HEK293T (cell line): ENCODE measurements at regions not wholly inside any gene's neighbourhood (a gene's known extent, or its start where the extent isn't known, plus 50 kb on each side); places are given as distances from the start of the nearest gene placed in this dataset.
"Not testable (repeated sequence)": the region's sequence is repeated elsewhere in the genome, so short reads cannot be mapped to it uniquely, and the experiment has no call there.

Experiments used
- CTCF ChIA-PET: fragments of 350-600 bp; formaldehyde crosslinking; extraction: SDS; loops from one replicate; lab custom pipeline; 2021; ENCODE audit warnings: antibody characterized with exemption, inconsistent platforms; lab: Yijun Ruan, JAX
- POLR2A ChIA-PET: fragments of 350-600 bp; formaldehyde crosslinking; extraction: SDS; loops from one replicate; lab custom pipeline; 2020; ENCODE audit warnings: antibody characterized with exemption, inconsistent platforms; lab: Yijun Ruan, JAX
- DNase-seq: peaks from one replicate; pipeline ENCODE4 v3.0.0; 2012; ENCODE audit warnings: mixed read lengths; ENCODE audit errors: extremely low spot score
- ARNT ChIP-seq: fragments of 450-650 bp; IDR thresholded peaks from 2 replicates; pipeline ENCODE4 v1.6.1; 2017; ENCODE audit warnings: mild to moderate bottlenecking
- BHLHE40 ChIP-seq: fragments of 450-650 bp; IDR thresholded peaks from 2 replicates; pipeline ENCODE4 v1.6.1; 2016; ENCODE audit warnings: mild to moderate bottlenecking, moderate library complexity, borderline replicate concordance
- CTBP1 ChIP-seq: fragments of 450-650 bp; IDR thresholded peaks from 2 replicates; pipeline ENCODE4 v1.6.1; 2016; ENCODE audit warnings: borderline replicate concordance
- ELF4 ChIP-seq: fragments of 450-650 bp; IDR thresholded peaks from 2 replicates; pipeline ENCODE4 v1.6.1; 2017; ENCODE audit warnings: antibody characterized with exemption
- FOXA1 ChIP-seq: fragments of 450-650 bp; IDR thresholded peaks from 2 replicates; pipeline ENCODE4 v1.6.1; 2016; ENCODE audit warnings: mild to moderate bottlenecking
- FOXK2 ChIP-seq: fragments of 450-650 bp; IDR thresholded peaks from 2 replicates; pipeline ENCODE4 v1.6.1; 2016; ENCODE audit warnings: mild to moderate bottlenecking
- FOXM1 ChIP-seq: fragments of 450-650 bp; IDR thresholded peaks from 2 replicates; pipeline ENCODE4 v1.6.1; 2017; ENCODE audit warnings: mild to moderate bottlenecking, borderline replicate concordance
- HDGF ChIP-seq: fragments of 450-650 bp; IDR thresholded peaks from 2 replicates; pipeline ENCODE4 v1.6.1; 2017; ENCODE audit warnings: antibody characterized with exemption, borderline replicate concordance
- L3MBTL2 ChIP-seq: fragments of 450-650 bp; conservative IDR thresholded peaks from 2 replicates; pipeline ENCODE4 v1.6.1; 2016; ENCODE audit warnings: mild to moderate bottlenecking
- LEF1 ChIP-seq: fragments of 450-650 bp; IDR thresholded peaks from 2 replicates; pipeline ENCODE4 v1.6.1; 2017; ENCODE audit warnings: mild to moderate bottlenecking, borderline replicate concordance
- NFRKB ChIP-seq: fragments of 450-650 bp; IDR thresholded peaks from 2 replicates; pipeline ENCODE4 v1.6.1; 2016; ENCODE audit warnings: mild to moderate bottlenecking, moderate library complexity
- PKNOX1 ChIP-seq: fragments of 450-650 bp; IDR thresholded peaks from 2 replicates; pipeline ENCODE4 v1.6.1; 2016
- SP1 ChIP-seq: fragments of 450-650 bp; IDR thresholded peaks from 2 replicates; pipeline ENCODE4 v1.6.1; 2017
- SUZ12 ChIP-seq: fragments of 450-650 bp; IDR thresholded peaks from 2 replicates; pipeline ENCODE4 v1.6.1; 2016; ENCODE audit warnings: mild to moderate bottlenecking
- TARDBP ChIP-seq: fragments of 450-650 bp; IDR thresholded peaks from 2 replicates; pipeline ENCODE4 v1.6.1; 2016
- ZNF384 ChIP-seq: fragments of 450-650 bp; IDR thresholded peaks from 2 replicates; pipeline ENCODE4 v1.6.1; 2016

GRCh38 chr12:107856096-107856495 lies 81.6 kb downstream of the ASCL4 start:
- POLR2A ChIA-PET, result no interaction called here
- no peak for DNase-seq
- TF ChIP-seq BHLHE40 (no peak), L3MBTL2 (no peak), FOXM1 (no peak), ARNT (no peak)
- CTCF ChIA-PET, result no interaction called here

GRCh38 chr12:107857191-107857590 lies 82.7 kb downstream of the ASCL4 start:
- POLR2A ChIA-PET, result no interaction called here
- DNase-seq, result no peak
- CTCF ChIA-PET, result no interaction called here
- TF ChIP-seq L3MBTL2, result no peak
- no peak for TF ChIP-seq NFRKB
- TF ChIP-seq ELF4, result no peak

- no peak for DNase-seq
- TF ChIP-seq ELF4 (no peak), TARDBP (no peak), LEF1 (no peak), NFRKB (no peak), FOXM1 (no peak), PKNOX1 (no peak)
- POLR2A ChIA-PET, result no interaction called here
- CTCF ChIA-PET, result no interaction called here
Observed at GRCh38 chr12:107859367-107859766, 84.9 kb downstream of the ASCL4 start.

- DNase-seq, result no peak
- ChIA-PET POLR2A (no interaction called here), CTCF (interaction anchor here (0.6 kb wide), 1 partner anchor 560 kb away, joined by 3 read pairs; no protein-coding TSS in a partner anchor)
- no peak for TF ChIP-seq FOXK2
- TF ChIP-seq ELF4, result no peak
- no peak for TF ChIP-seq HDGF
- no peak for TF ChIP-seq CTBP1
- no peak for TF ChIP-seq FOXA1
Observed at GRCh38 chr12:107864235-107864634, 89.7 kb downstream of the ASCL4 start.

- CTCF ChIA-PET, POLR2A ChIA-PET, DNase-seq: not testable (repeated sequence)
Observed at GRCh38 chr12:107864727-107865126, 90.2 kb downstream of the ASCL4 start.

GRCh38 chr12:107873223-107873622 lies 98.7 kb downstream of the ASCL4 start:
- DNase-seq, result no peak
- TF ChIP-seq SP1 (no peak), NFRKB (no peak), CTBP1 (no peak), LEF1 (no peak), FOXK2 (no peak), PKNOX1 (no peak), ZNF384 (no peak)
- POLR2A ChIA-PET, result no interaction called here
- CTCF ChIA-PET, result interaction anchor here (0.8 to 1.4 kb wide), 2 partner anchors 12 to 23 kb away, joined by 3 to 7 read pairs; no protein-coding TSS in a partner anchor

DNA sequence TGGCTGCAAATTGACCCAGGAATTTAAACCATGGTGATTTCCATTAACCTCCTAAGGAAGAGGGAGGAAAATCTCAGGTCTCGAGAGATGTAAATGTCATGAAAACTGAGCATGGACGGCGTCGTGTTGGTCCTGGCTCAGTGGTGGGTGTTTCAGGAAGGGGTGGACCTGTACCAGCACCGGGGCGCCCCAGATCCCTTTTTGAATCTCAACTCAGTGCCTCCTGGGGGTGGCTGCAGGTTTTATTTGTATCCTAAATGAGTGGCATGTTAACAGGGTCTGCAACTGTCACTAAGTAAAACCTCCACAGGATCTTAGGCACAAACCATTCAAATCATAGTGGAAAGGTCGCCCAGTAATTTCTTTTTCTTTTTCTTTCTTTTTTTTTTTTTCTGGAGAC lies 101.3 kb downstream of the ASCL4 start:
- CTCF ChIA-PET, result no interaction called here
- POLR2A ChIA-PET, result no interaction called here
- no peak for TF ChIP-seq L3MBTL2
- TF ChIP-seq FOXM1, result no peak
- TF ChIP-seq FOXK2, result no peak
- no peak for TF ChIP-seq NFRKB
- no peak for TF ChIP-seq SUZ12
- no peak for TF ChIP-seq FOXA1
- TF ChIP-seq LEF1, result no peak
- no peak for TF ChIP-seq CTBP1
- TF ChIP-seq HDGF, result no peak
- no peak for TF ChIP-seq SP1
- TF ChIP-seq ELF4, result no peak
- no peak for TF ChIP-seq TARDBP
- no peak for TF ChIP-seq BHLHE40
- TF ChIP-seq ARNT, result no peak
- no peak for TF ChIP-seq ZNF384
- no peak for DNase-seq

DNA sequence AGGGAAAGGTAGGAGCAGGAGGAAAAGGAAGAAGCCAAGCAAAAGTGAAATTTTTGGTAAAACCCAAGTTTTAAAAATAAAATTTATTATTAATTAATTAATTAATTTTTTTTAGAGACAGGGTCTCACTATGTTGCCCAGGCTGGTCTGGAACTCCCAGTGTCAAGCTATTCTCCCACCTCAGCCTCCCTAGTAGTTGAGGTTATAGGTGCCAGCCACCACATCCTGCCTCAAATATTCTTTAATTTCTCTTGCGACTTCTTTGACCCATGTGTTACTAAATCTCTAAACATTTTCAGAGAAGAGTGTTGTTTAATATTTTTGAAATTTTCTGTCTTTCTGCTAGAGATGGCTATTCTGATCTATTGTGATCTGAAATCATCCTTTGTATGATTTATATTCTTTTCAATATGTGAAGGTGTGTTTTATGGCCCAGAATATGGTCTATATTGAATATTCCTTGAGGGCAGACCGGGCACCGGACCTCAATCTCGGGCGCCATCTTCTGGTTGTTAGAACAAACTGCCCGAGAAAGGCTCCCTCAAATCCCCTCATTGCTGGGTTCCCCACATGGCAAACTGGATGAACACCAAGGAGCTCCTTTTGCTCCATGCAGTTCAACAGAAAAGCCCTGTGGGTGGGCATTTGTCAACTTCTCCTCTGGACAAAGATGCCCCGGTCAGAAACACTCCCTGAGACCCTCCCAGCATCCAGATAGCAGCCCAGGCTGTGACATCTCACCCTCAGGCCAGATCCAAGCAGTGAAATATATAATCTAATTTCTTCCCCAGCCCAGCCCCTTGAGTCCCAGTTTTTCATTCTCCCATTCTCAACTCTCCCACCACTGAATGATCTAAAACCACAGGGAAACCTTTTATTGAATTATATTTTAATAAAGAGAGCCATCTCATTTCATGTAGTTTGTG lies 110.5 kb downstream of the ASCL4 start:
- peak; percentile 68 for DNase-seq
- TF ChIP-seq SP1 (no peak), FOXK2 (no peak), CTBP1 (no peak), ELF4 (no peak), ZNF384 (no peak), SUZ12 (no peak), NFRKB (no peak), L3MBTL2 (no peak), PKNOX1 (no peak), BHLHE40 (no peak), FOXM1 (no peak), FOXA1 (no peak), HDGF (no peak), ARNT (no peak), TARDBP (no peak), LEF1 (no peak)
- ChIA-PET POLR2A (interaction anchor here (1.0 kb wide), 1 partner anchor 19 kb away, joined by 3 read pairs; no protein-coding TSS in a partner anchor), CTCF (interaction anchor here (0.5 to 1.4 kb wide), 8 partner anchors 11 to 1069 kb away, joined by 3 to 7 read pairs (median 4); no protein-coding TSS in a partner anchor)
